GM21576 (cell line): ENCODE measurements at regions not wholly inside any gene's neighbourhood (a gene's known extent, or its start where the extent isn't known, plus 50 kb on each side); places are given as distances from the start of the nearest gene placed in this dataset.

Experiments
- ATAC-seq: cut with Tn5 transposase; IDR thresholded peaks from one replicate; pipeline ENCODE4 v1.9.1; 2021; ENCODE audit warnings: mild to moderate bottlenecking, moderate library complexity; ENCODE audit not compliant: unreplicated experiment

- ATAC-seq: no peak
These were observed 261.2 kb upstream of the NDST4 start for GRCh38 chr4:115374621-115375020.

DNA sequence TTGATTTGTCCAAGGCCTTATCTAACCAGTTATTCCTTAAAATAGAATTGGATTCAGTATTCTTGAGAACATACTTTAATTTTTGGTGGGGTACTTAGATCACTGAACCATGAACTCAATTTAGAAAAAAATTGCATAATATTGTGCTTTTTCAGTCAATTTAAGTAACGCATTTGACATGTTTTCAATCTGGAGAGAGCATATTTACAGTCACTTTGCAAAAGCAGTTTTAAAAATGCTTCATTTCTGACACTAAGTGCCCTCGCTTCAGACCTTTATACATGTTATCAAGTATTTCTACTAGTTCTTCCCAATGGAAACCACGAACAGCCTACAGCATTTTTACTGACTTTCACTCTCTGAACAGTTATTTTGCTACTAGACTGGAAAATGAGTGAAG lies 257.1 kb upstream of the NDST4 start:
- no peak for ATAC-seq

- no peak for ATAC-seq
These were observed 256.6 kb upstream of the NDST4 start for GRCh38 chr4:115370012-115370411.

- ATAC-seq: no peak
These were observed 253.0 kb upstream of the NDST4 start for GRCh38 chr4:115366390-115366789.

DNA sequence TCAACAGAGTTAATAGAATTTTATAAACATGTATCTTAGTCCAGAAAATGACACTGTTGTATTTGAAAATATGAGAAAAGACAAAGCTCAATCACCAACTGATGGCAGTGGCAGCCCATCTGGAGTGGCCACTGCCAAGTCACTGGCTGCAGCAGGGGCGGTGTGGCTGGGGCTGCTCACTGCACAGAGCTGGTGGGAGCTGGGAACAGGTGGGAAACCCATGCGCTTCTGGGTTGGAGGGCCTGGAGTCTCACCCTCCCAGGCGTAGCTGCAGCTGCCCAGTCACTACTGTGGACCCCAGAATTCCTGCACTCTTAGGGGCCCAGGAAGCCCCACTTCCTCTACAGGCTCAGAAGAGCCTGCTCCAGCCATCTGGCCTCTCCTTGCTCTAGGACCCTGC lies 251.8 kb upstream of the NDST4 start:
- ATAC-seq: no peak

- ATAC-seq: no peak
These were observed 248.4 kb upstream of the NDST4 start for GRCh38 chr4:115361781-115362180.

DNA sequence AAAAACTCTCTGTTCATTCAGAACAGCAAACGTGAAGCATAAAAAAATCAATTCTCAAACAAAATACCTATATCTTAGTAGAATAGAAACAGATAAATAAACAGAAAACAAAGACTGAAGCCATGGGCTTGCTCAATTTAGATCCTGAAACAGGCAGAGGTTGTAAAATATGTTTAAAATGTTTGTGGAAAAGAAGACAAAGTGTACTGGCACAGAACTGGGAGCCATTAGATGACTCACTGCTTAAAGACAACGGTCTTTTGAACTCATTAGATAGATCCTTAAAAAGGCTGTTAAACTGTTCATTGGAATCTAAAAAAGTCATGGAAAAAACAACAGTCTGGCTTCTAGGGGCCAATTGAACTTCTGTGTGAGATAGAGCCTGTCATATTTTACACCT lies 247.0 kb upstream of the NDST4 start:
- ATAC-seq: no peak

GRCh38 chr4:115357776-115358175 lies 244.4 kb upstream of the NDST4 start:
- ATAC-seq: no peak

GRCh38 chr4:115356176-115356575 lies 242.8 kb upstream of the NDST4 start:
- ATAC-seq: no peak

GRCh38 chr4:115355329-115355728 lies 241.9 kb upstream of the NDST4 start:
- no peak for ATAC-seq

- no peak for ATAC-seq
These were observed 239.9 kb upstream of the NDST4 start for GRCh38 chr4:115353370-115353769.

GRCh38 chr4:115343171-115343570 lies 229.8 kb upstream of the NDST4 start:
- no peak for ATAC-seq

GRCh38 chr4:115334736-115335411 lies 221.5 kb upstream of the NDST4 start:
- ATAC-seq: no peak

- no peak for ATAC-seq
These were observed 218.7 kb upstream of the NDST4 start for GRCh38 chr4:115332078-115332477.

DNA sequence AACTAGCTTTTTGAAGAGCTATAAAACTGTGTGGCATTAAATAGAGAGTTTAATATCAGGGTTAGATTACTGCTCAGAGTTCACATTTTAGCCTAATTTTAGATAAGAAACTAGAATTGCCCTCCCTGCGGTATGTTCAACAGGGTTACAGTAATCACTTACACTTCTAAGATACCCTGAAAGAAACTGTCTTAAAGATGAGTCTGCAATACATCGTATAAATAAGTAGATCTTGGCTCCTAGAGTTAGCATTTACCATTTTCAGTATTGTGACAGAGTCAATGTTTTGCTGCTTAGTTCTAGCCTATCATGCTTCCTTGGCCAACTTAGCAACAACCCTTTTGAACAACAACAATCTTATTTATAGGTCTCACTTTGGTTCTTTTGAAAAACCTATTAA lies 217.8 kb upstream of the NDST4 start:
- ATAC-seq: no peak

DNA sequence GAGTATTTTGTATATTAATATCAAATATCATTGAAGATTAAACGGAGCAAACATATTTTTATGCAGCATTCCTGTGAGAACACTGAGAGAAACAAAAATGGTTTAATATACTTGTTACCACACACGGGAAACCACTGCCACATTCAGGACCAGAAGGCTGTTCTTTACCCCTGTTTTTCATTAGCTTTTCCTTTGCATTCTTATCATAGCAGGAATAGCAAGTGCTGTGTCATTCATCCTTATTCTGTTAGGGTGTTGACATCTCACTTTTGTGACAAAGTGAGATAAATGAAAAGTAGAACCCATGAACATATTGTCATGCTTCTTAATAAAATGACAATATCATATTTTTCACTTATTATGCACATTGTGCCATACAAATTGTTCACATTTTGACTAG lies 212.4 kb upstream of the NDST4 start:
- no peak for ATAC-seq

DNA sequence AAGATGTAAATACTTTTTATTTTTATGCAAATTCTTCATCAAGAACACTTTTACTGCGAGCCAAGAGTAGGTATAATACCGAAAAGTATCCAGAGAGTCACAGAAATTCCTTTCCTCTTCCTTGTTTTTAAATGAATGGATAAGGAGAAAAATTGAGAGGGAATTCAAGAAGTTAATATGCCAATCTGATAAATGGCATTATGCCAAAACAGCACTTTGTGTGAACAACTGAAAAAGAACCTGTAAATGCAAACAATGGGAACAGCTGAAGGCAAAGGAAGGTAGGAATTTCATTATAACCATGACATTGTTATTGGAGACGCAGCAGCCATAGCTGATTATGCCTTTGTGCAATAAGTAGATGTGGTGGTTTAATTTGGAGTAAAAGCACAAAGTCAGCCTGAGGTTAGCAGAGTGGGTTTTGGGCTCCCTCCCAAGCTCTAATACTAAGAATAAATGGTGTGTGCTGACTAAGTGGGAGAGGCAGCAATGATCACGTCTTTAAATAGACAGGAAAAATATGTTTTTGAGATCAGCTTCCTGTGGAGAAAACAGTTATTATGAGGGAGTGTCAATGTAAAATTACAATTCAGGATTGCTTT lies 209.8 kb upstream of the NDST4 start:
- ATAC-seq: no peak

- no peak for ATAC-seq
These were observed 201.8 kb upstream of the NDST4 start for GRCh38 chr4:115315182-115315581.

DNA sequence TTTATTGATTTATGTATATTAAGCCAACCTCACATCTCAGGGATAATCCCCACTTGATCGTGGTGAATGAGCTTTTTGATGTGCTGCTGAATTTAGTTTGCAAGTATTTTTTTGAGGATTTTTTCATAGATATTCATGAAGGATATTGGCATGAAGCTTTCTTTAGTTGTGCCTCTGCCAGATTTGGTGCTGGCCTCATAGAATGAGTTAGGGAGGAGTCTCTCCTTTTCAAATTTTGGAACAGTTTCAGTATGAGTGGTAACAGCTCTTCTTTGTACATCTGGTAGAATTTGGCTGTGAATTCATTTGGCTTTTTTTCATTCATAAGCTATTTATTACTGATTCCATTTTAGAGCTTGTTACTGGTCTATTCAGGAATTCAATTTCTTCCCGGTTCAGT lies 197.2 kb upstream of the NDST4 start:
- ATAC-seq: no peak

DNA sequence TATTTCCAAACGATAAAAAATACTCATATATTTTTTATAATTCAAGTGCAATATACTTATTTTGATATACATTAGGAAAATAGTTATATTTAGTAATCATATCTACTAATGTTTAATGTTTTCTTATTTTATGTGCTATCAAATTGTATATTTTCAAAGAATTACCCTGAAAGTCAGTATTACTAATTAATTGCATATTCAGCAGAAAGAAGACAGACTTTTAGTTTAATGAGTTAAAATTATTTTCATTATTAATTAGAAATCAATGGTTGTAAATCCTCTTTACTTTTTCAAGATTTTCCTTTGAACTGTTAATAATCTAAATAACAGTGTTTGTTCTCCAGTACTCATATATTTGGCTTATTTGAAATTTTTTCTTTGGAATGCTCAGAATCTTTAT lies 181.3 kb upstream of the NDST4 start:
- ATAC-seq: no peak

DNA sequence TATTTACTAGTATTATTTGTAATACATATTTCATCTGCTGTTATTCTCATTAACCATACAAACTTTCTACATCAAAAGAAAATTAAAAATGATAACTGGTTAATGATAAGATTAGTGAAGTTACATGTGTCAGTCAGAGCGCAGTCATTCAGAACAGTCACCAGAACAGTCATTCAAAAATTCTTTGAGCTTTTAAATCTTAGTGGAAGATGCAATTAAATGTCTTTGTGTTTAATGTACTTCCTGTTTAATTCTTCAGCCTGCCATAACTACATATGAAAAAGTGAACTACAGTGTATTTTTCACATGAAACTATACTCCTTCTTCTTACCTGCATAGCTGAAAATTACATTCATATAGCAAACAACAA lies 179.7 kb upstream of the NDST4 start:
- no peak for ATAC-seq

- no peak for ATAC-seq
These were observed 179.1 kb upstream of the NDST4 start for GRCh38 chr4:115292320-115293092.
